ENCODE measurements at regions not wholly inside any gene's neighbourhood (a gene's known extent, or its start where the extent isn't known, plus 50 kb on each side); places are given as distances from the start of the nearest gene placed in this dataset.

- Histone ChIP-seq H3K9ac (ENCODE audit: low read depth in 1 of 3, low read length in 3 of 3) (no peak overlapping the region), H3K4me1 (ENCODE audit: control insufficient read depth in 3 of 3, insufficient read depth in 3 of 3, low read length in 3 of 3) (no peaks in the 10 kb centered on the region), H3K27me3 (ENCODE audit: control insufficient read depth in 3 of 3, insufficient read depth in 3 of 3, low read length in 3 of 3) (no peaks in the 10 kb centered on the region), H3K4me3 (ENCODE audit: low read length in 3 of 3) (no peak overlapping the region), H3K36me3 (ENCODE audit: control insufficient read depth in 3 of 3, insufficient read depth in 3 of 3, low read length in 3 of 3) (no peaks in the 10 kb centered on the region), H3K9me3 (ENCODE audit: control insufficient read depth in 3 of 3, low read length in 3 of 3) (no peaks in the 10 kb centered on the region), H3K27ac (ENCODE audit: low read depth, low read length) (no peak overlapping the region)
Measured at GRCh38 chr5:124195411-124195810, 551.0 kb downstream of the ZNF608 start.

GRCh38 chr5:124194282-124194681, 552.2 kb downstream of the ZNF608 start:
- no peak overlapping the region for H3K27ac ChIP-seq (ENCODE audit: low read depth, low read length)
- no peak overlapping the region for H3K9ac ChIP-seq (ENCODE audit: low read depth in 1 of 3, low read length in 3 of 3)
- H3K9me3 ChIP-seq (ENCODE audit: control insufficient read depth in 3 of 3, low read length in 3 of 3): no peaks in the 10 kb centered on the region
- H3K27me3 ChIP-seq (ENCODE audit: control insufficient read depth in 3 of 3, insufficient read depth in 3 of 3, low read length in 3 of 3): no peaks in the 10 kb centered on the region
- no peak overlapping the region for H3K4me3 ChIP-seq (ENCODE audit: low read length in 3 of 3)
- H3K36me3 ChIP-seq (ENCODE audit: control insufficient read depth in 3 of 3, insufficient read depth in 3 of 3, low read length in 3 of 3): no peaks in the 10 kb centered on the region
- no peaks in the 10 kb centered on the region for H3K4me1 ChIP-seq (ENCODE audit: control insufficient read depth in 3 of 3, insufficient read depth in 3 of 3, low read length in 3 of 3)

GRCh38 chr5:124193371-124193789, 553.1 kb downstream of the ZNF608 start:
- Histone ChIP-seq H3K4me1 (ENCODE audit: control insufficient read depth in 3 of 3, insufficient read depth in 3 of 3, low read length in 3 of 3) (no peaks in the 10 kb centered on the region), H3K27ac (ENCODE audit: low read depth, low read length) (no peak overlapping the region), H3K27me3 (ENCODE audit: control insufficient read depth in 3 of 3, insufficient read depth in 3 of 3, low read length in 3 of 3) (no peaks in the 10 kb centered on the region), H3K4me3 (ENCODE audit: low read length in 3 of 3) (no peak overlapping the region), H3K9me3 (ENCODE audit: control insufficient read depth in 3 of 3, low read length in 3 of 3) (no peaks in the 10 kb centered on the region), H3K36me3 (ENCODE audit: control insufficient read depth in 3 of 3, insufficient read depth in 3 of 3, low read length in 3 of 3) (no peaks in the 10 kb centered on the region), H3K9ac (ENCODE audit: low read depth in 1 of 3, low read length in 3 of 3) (no peak overlapping the region)

GRCh38 chr5:124192716-124193115, 553.7 kb downstream of the ZNF608 start:
- H3K27me3 ChIP-seq (ENCODE audit: control insufficient read depth in 3 of 3, insufficient read depth in 3 of 3, low read length in 3 of 3): no peaks in the 10 kb centered on the region
- no peak overlapping the region for H3K27ac ChIP-seq (ENCODE audit: low read depth, low read length)
- no peaks in the 10 kb centered on the region for H3K36me3 ChIP-seq (ENCODE audit: control insufficient read depth in 3 of 3, insufficient read depth in 3 of 3, low read length in 3 of 3)
- H3K4me3 ChIP-seq (ENCODE audit: low read length in 3 of 3): no peak overlapping the region
- H3K9ac ChIP-seq (ENCODE audit: low read depth in 1 of 3, low read length in 3 of 3): no peak overlapping the region
- no peaks in the 10 kb centered on the region for H3K9me3 ChIP-seq (ENCODE audit: control insufficient read depth in 3 of 3, low read length in 3 of 3)
- H3K4me1 ChIP-seq (ENCODE audit: control insufficient read depth in 3 of 3, insufficient read depth in 3 of 3, low read length in 3 of 3): no peaks in the 10 kb centered on the region

GRCh38 chr5:124185716-124186115, 560.7 kb downstream of the ZNF608 start:
- Histone ChIP-seq H3K9ac (ENCODE audit: low read depth in 1 of 3, low read length in 3 of 3) (no peak overlapping the region), H3K4me1 (ENCODE audit: control insufficient read depth in 3 of 3, insufficient read depth in 3 of 3, low read length in 3 of 3) (no peaks in the 10 kb centered on the region), H3K27ac (ENCODE audit: low read depth, low read length) (no peak overlapping the region), H3K9me3 (ENCODE audit: control insufficient read depth in 3 of 3, low read length in 3 of 3) (no peaks in the 10 kb centered on the region), H3K4me3 (ENCODE audit: low read length in 3 of 3) (no peak overlapping the region), H3K36me3 (ENCODE audit: control insufficient read depth in 3 of 3, insufficient read depth in 3 of 3, low read length in 3 of 3) (no peaks in the 10 kb centered on the region), H3K27me3 (ENCODE audit: control insufficient read depth in 3 of 3, insufficient read depth in 3 of 3, low read length in 3 of 3) (no peaks in the 10 kb centered on the region)

GRCh38 chr5:124182133-124182532, 564.3 kb downstream of the ZNF608 start:
- no peaks in the 10 kb centered on the region for H3K9me3 ChIP-seq (ENCODE audit: control insufficient read depth in 3 of 3, low read length in 3 of 3)
- no peaks in the 10 kb centered on the region for H3K27me3 ChIP-seq (ENCODE audit: control insufficient read depth in 3 of 3, insufficient read depth in 3 of 3, low read length in 3 of 3)
- no peak overlapping the region for H3K27ac ChIP-seq (ENCODE audit: low read depth, low read length)
- no peaks in the 10 kb centered on the region for H3K4me1 ChIP-seq (ENCODE audit: control insufficient read depth in 3 of 3, insufficient read depth in 3 of 3, low read length in 3 of 3)
- no peaks in the 10 kb centered on the region for H3K36me3 ChIP-seq (ENCODE audit: control insufficient read depth in 3 of 3, insufficient read depth in 3 of 3, low read length in 3 of 3)
- H3K4me3 ChIP-seq (ENCODE audit: low read length in 3 of 3): no peak overlapping the region
- H3K9ac ChIP-seq (ENCODE audit: low read depth in 1 of 3, low read length in 3 of 3): no peak overlapping the region

GRCh38 chr5:124180875-124181461, 565.5 kb downstream of the ZNF608 start:
- H3K4me3 ChIP-seq (ENCODE audit: low read length in 3 of 3): no peak overlapping the region
- no peaks in the 10 kb centered on the region for H3K36me3 ChIP-seq (ENCODE audit: control insufficient read depth in 3 of 3, insufficient read depth in 3 of 3, low read length in 3 of 3)
- H3K9ac ChIP-seq (ENCODE audit: low read depth in 1 of 3, low read length in 3 of 3): no peak overlapping the region
- H3K9me3 ChIP-seq (ENCODE audit: control insufficient read depth in 3 of 3, low read length in 3 of 3): no peaks in the 10 kb centered on the region
- no peak overlapping the region for H3K27ac ChIP-seq (ENCODE audit: low read depth, low read length)
- no peaks in the 10 kb centered on the region for H3K4me1 ChIP-seq (ENCODE audit: control insufficient read depth in 3 of 3, insufficient read depth in 3 of 3, low read length in 3 of 3)
- no peaks in the 10 kb centered on the region for H3K27me3 ChIP-seq (ENCODE audit: control insufficient read depth in 3 of 3, insufficient read depth in 3 of 3, low read length in 3 of 3)

- no peak overlapping the region for H3K9ac ChIP-seq (ENCODE audit: low read depth in 1 of 3, low read length in 3 of 3)
- H3K27ac ChIP-seq (ENCODE audit: low read depth, low read length): no peak overlapping the region
- H3K4me3 ChIP-seq (ENCODE audit: low read length in 3 of 3): no peak overlapping the region
- H3K27me3 ChIP-seq (ENCODE audit: control insufficient read depth in 3 of 3, insufficient read depth in 3 of 3, low read length in 3 of 3): no peaks in the 10 kb centered on the region
- H3K9me3 ChIP-seq (ENCODE audit: control insufficient read depth in 3 of 3, low read length in 3 of 3): no peaks in the 10 kb centered on the region
- no peaks in the 10 kb centered on the region for H3K4me1 ChIP-seq (ENCODE audit: control insufficient read depth in 3 of 3, insufficient read depth in 3 of 3, low read length in 3 of 3)
- no peaks in the 10 kb centered on the region for H3K36me3 ChIP-seq (ENCODE audit: control insufficient read depth in 3 of 3, insufficient read depth in 3 of 3, low read length in 3 of 3)
Measured at GRCh38 chr5:124180299-124180874, 566.1 kb downstream of the ZNF608 start.

GRCh38 chr5:124179819-124180218, 566.6 kb downstream of the ZNF608 start:
- H3K9ac ChIP-seq (ENCODE audit: low read depth in 1 of 3, low read length in 3 of 3): no peak overlapping the region
- no peaks in the 10 kb centered on the region for H3K36me3 ChIP-seq (ENCODE audit: control insufficient read depth in 3 of 3, insufficient read depth in 3 of 3, low read length in 3 of 3)
- no peaks in the 10 kb centered on the region for H3K4me1 ChIP-seq (ENCODE audit: control insufficient read depth in 3 of 3, insufficient read depth in 3 of 3, low read length in 3 of 3)
- no peaks in the 10 kb centered on the region for H3K9me3 ChIP-seq (ENCODE audit: control insufficient read depth in 3 of 3, low read length in 3 of 3)
- H3K4me3 ChIP-seq (ENCODE audit: low read length in 3 of 3): no peak overlapping the region
- no peaks in the 10 kb centered on the region for H3K27me3 ChIP-seq (ENCODE audit: control insufficient read depth in 3 of 3, insufficient read depth in 3 of 3, low read length in 3 of 3)
- no peak overlapping the region for H3K27ac ChIP-seq (ENCODE audit: low read depth, low read length)

GRCh38 chr5:124178050-124178449, 568.4 kb downstream of the ZNF608 start:
- no peak overlapping the region for H3K4me3 ChIP-seq (ENCODE audit: low read length in 3 of 3)
- H3K4me1 ChIP-seq (ENCODE audit: control insufficient read depth in 3 of 3, insufficient read depth in 3 of 3, low read length in 3 of 3): no peaks in the 10 kb centered on the region
- no peak overlapping the region for H3K9ac ChIP-seq (ENCODE audit: low read depth in 1 of 3, low read length in 3 of 3)
- H3K27me3 ChIP-seq (ENCODE audit: control insufficient read depth in 3 of 3, insufficient read depth in 3 of 3, low read length in 3 of 3): no peaks in the 10 kb centered on the region
- no peak overlapping the region for H3K27ac ChIP-seq (ENCODE audit: low read depth, low read length)
- peaks cover 0 to 1% (median 0%) of the 10 kb centered on the region in 3 donors for H3K9me3 ChIP-seq (ENCODE audit: control insufficient read depth in 3 of 3, low read length in 3 of 3)
- H3K36me3 ChIP-seq (ENCODE audit: control insufficient read depth in 3 of 3, insufficient read depth in 3 of 3, low read length in 3 of 3): no peaks in the 10 kb centered on the region
